ENCODE measurements at regions not wholly inside any gene's neighbourhood (a gene's known extent, or its start where the extent isn't known, plus 50 kb on each side); places are given as distances from the start of the nearest gene placed in this dataset.
A peak's percentile ranks its signal among the peaks of the same experiment; 100 is the strongest.

- Histone ChIP-seq H2AK5ac (ENCODE audit: low read depth, low read length) (no peak overlapping the region), H2BK20ac (ENCODE audit: low read length) (no peak overlapping the region), H4K5ac (ENCODE audit: insufficient read length, low read depth, low read length) (no peak overlapping the region), H4K91ac (replicated peaks; ENCODE audit: insufficient read length, low read length) (no peak overlapping the region), H3K18ac (ENCODE audit: extremely low read depth, low read length) (no peak overlapping the region), H3K4me1 (replicated peaks in 1 of 4; ENCODE audit: control insufficient read depth in 3 of 4, insufficient read depth in 4 of 4, low read length in 3 of 4) (peaks cover 0 to 2% (median 0%) of the 10 kb centered on the region in 4 experiments; a peak in 2 of 7 replicates), H3K27me3 (replicated peaks in 1 of 4; ENCODE audit: control insufficient read depth in 3 of 4, extremely low read depth in 1 of 4, insufficient read depth in 3 of 4, low read length in 3 of 4) (no peaks in the 10 kb centered on the region), H2BK120ac (replicated peaks; ENCODE audit: low read depth, low read length) (no peak overlapping the region), H3K56ac (replicated peaks; ENCODE audit: insufficient read length, low read depth, low read length) (no peak overlapping the region), H3K4ac (replicated peaks; ENCODE audit: insufficient read length, low read depth, low read length) (no peak overlapping the region), H3K9ac (replicated peaks in 1 of 4; ENCODE audit: extremely low read depth in 1 of 4, low read depth in 3 of 4, low read length in 3 of 4) (no peak overlapping the region), H3K9me3 (ENCODE audit: insufficient read depth in 2 of 2, low read depth in 1 of 2, low read length in 1 of 2) (no peaks in the 10 kb centered on the region), H3K4me3 (ENCODE audit: extremely low read depth in 1 of 4, insufficient read depth in 2 of 4, low read depth in 3 of 4, low read length in 4 of 4) (no peak overlapping the region), H3K79me2 (ENCODE audit: control insufficient read depth in 1 of 2, insufficient read depth in 2 of 2, low read length in 2 of 2) (no peaks in the 10 kb centered on the region), H2BK15ac (ENCODE audit: low read length) (no peak overlapping the region), H4K20me1 (replicated peaks in 1 of 2; ENCODE audit: control insufficient read depth in 1 of 2, insufficient read depth in 2 of 2, low read length in 2 of 2) (no peaks in the 10 kb centered on the region), H3K23me2 (ENCODE audit: low read depth, low read length) (no peaks in the 10 kb centered on the region; the same call in 1 of the 2 replicates), H3K14ac (ENCODE audit: insufficient read length) (no peak overlapping the region), H3K79me1 (ENCODE audit: low read depth, low read length) (no peaks in the 10 kb centered on the region), H3K36me3 (ENCODE audit: control insufficient read depth in 2 of 4, insufficient read depth in 4 of 4, low read length in 3 of 4) (no peaks in the 10 kb centered on the region), H2BK5ac (ENCODE audit: low read depth, low read length) (no peak overlapping the region), H4K8ac (ENCODE audit: extremely low read depth, insufficient read depth, low read length) (no peak overlapping the region), H3K27ac (ENCODE audit: low read depth, low read length) (no peak overlapping the region), H3K23ac (ENCODE audit: insufficient read length) (no peak overlapping the region), H2AFZ (ENCODE audit: low read length) (no peak overlapping the region), H3K4me2 (ENCODE audit: insufficient read depth in 1 of 2, low read depth in 2 of 2, low read length in 2 of 2) (no peak overlapping the region), H2BK12ac (ENCODE audit: low read depth, low read length) (no peak overlapping the region)
- FAIRE-seq = no peak
- ChIA-PET POLR2A (ENCODE audit: partially characterized antibody) (interaction anchor here (0.5 kb wide), 1 partner anchor 50 kb away, joined by 3 read pairs; no protein-coding TSS in a partner anchor), CTCF (ENCODE audit: partially characterized antibody) (interaction anchor here (0.7 to 2.1 kb wide), 10 partner anchors 9 to 960 kb away, joined by 3 to 9 read pairs (median 4); no protein-coding TSS in a partner anchor)
- 90% methylated on average over 4 of the region's 4 CpGs; no CpG with 5 or more reads in 1 of the 2 experiments for WGBS, 2 experiments (ENCODE audit: extremely low coverage in 1 of 2, insufficient coverage in 1 of 2, insufficient read length in 1 of 2, insufficient replicate concordance in 2 of 2, low coverage in 1 of 2, low lambda C conversion rate in 2 of 2, missing lambda C conversion rate in 1 of 2)
- no peak for DNase-seq (ENCODE audit: low read depth in 1 of 2, low spot score in 2 of 2)
- TF ChIP-seq BACH1 (IDR thresholded peaks at IDR 0.05; ENCODE audit: low read length) (no peak), NRF1 (IDR thresholded peaks at IDR 0.05; ENCODE audit: low read depth, low read length) (no peak), EP300 (IDR thresholded peaks at IDR 0.05; ENCODE audit: borderline replicate concordance in 1 of 2, low read depth in 2 of 2, low read length in 2 of 2) (no peak), RAD21 (IDR thresholded peaks at IDR 0.05 in 1 of 2, conservative IDR thresholded peaks at IDR 0.05 in 1 of 2; ENCODE audit: low read depth in 2 of 2, low read length in 2 of 2) (peak; percentile 48 to 63), BRCA1 (IDR thresholded peaks at IDR 0.05; ENCODE audit: low read depth, low read length) (no peak), FOSL1 (IDR thresholded peaks at IDR 0.05; ENCODE audit: insufficient read depth, low read depth, low read length) (no peak), KDM4A (IDR thresholded peaks at IDR 0.05; ENCODE audit: low read depth, low read length, severe bottlenecking) (no peak), SP1 (IDR thresholded peaks at IDR 0.05; ENCODE audit: low read depth, low read length) (no peak), CTCF (IDR thresholded peaks at IDR 0.05; ENCODE audit: control extremely low read depth in 1 of 3, insufficient read depth in 1 of 3, low read depth in 1 of 3, low read length in 3 of 3) (peak; percentile 46 to 49 (median 47))
These were observed 208.8 kb upstream of the IGFBP3 start for GRCh38 chr7:46129831-46130230.

Measured in H1 (cell line).